ACC112 (cell line): ENCODE measurements at regions not wholly inside any gene's neighbourhood (a gene's known extent, or its start where the extent isn't known, plus 50 kb on each side); places are given as distances from the start of the nearest gene placed in this dataset.

Experiments used
- H2AFZ ChIP-seq: fragments of 200-600 bp; sonication (generic); one replicate; pipeline ENCODE4 v1.6.0; 2017; ENCODE audit warnings: antibody characterized with exemption, low read length; ENCODE audit not compliant: unreplicated experiment
- H3K27ac ChIP-seq: fragments of 200-600 bp; sonication (generic); 2 replicates; pipeline ENCODE4 v1.5.1; 2014; ENCODE audit warnings: low read depth, mild to moderate bottlenecking, antibody characterized with exemption, low read length, moderate library complexity
- H3K27me3 ChIP-seq: fragments of 200-600 bp; sonication (generic); 2 replicates; pipeline ENCODE4 v1.6.1; 2014; ENCODE audit warnings: mild to moderate bottlenecking, antibody characterized with exemption, low read length, moderate library complexity, mixed read lengths; ENCODE audit not compliant: insufficient read depth
- H3K36me3 ChIP-seq: fragments of 200-600 bp; sonication (generic); 2 replicates; pipeline ENCODE4 v1.6.1; 2016; ENCODE audit warnings: mild to moderate bottlenecking, antibody characterized with exemption, low read length, moderate library complexity, mixed read lengths; ENCODE audit not compliant: insufficient read depth
- H3K4me1 ChIP-seq: fragments of 200-600 bp; sonication (generic); one replicate; pipeline ENCODE4 v1.6.1; 2016; ENCODE audit warnings: low read length, mixed read lengths; ENCODE audit not compliant: insufficient read depth, unreplicated experiment, control insufficient read depth
- H3K4me3 ChIP-seq: fragments of 200-600 bp; sonication (generic); 2 replicates; pipeline ENCODE4 v1.5.1; 2014; ENCODE audit warnings: mild to moderate bottlenecking, low read depth, low read length
- H3K79me2 ChIP-seq: fragments of 200-600 bp; sonication (generic); one replicate; pipeline ENCODE4 v1.6.0; 2016; ENCODE audit warnings: low read length; ENCODE audit not compliant: control insufficient read depth, unreplicated experiment, insufficient read depth

DNA sequence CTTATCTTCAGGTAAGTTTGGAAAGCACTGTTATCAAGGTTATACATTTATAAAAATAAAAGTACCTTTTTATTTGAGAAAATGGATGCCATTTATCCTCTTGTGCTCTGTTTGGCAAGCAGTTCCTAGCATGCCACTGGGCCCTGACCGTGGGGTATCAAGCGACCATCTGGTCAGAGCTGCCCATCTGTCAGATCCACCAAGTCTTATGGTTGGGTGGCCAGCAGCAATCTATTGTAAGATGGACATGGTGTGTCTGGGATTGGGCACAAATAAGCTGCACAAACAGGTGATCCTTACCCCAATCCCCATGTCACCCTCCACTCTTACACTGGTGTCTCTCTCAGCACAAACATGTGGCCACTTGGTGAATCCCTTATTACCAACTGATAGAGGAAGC is 178.5 kb downstream of the DLEU7 start:
- H3K4me1 ChIP-seq, result no peaks in the 10 kb centered on the region
- H3K4me3 ChIP-seq, result no peak overlapping the region
- no peaks in the 10 kb centered on the region for H3K36me3 ChIP-seq
- H3K27ac ChIP-seq, result no peak overlapping the region
- no peak overlapping the region for H2AFZ ChIP-seq
- no peaks in the 10 kb centered on the region for H3K79me2 ChIP-seq
- no peaks in the 10 kb centered on the region for H3K27me3 ChIP-seq

DNA sequence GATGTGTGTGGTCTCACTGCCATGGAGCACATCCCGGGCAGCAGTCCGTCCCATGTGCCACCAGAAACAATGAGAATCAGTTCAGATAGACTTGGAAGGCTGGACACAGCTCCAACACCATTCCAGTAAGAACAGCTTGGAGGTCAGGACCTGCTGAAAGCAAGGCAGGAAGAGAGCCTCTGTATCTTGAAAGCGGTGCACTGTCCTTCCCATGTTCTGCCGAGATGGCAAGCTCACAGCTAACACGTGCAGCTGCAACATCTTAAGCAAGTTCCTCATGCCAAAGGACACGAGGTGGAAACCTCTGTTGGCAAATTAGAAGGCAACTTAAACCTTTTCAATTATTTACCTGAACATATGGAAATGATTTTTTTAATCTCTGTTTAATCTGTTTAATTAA is 175.4 kb downstream of the DLEU7 start:
- no peaks in the 10 kb centered on the region for H3K79me2 ChIP-seq
- H3K4me1 ChIP-seq, result peaks cover 21% of the 10 kb centered on the region
- no peak overlapping the region for H3K4me3 ChIP-seq
- no peak overlapping the region for H3K27ac ChIP-seq
- no peak overlapping the region for H2AFZ ChIP-seq
- H3K36me3 ChIP-seq, result no peaks in the 10 kb centered on the region
- H3K27me3 ChIP-seq, result no peaks in the 10 kb centered on the region

DNA sequence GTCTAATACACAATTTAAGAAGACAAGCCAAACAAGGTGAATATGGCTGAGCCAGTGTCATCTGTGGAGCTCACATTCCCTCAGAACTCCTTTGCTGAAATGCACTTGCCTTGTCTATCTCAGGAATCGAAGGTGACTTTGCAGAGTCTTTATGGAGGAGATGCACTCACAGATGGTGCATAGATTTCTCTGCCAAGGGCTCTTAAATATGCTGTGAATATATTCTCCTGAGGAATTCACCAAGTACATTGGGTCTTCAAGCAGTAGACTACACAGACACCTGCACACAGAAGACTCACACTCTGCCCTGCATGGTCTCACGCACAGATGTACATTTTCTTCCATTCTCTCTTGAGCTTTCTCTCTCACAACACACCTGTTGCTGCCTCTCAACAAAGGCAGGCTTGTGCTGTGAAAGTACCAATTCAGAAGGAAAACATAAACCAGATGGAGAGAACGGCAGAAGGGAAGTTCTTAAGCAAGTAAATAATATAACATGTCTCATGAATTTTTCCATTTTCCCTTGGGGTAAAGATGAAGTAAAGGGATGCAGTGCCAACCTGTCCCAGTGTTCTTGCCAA is 174.7 kb downstream of the DLEU7 start:
- Histone ChIP-seq H3K36me3 (no peaks in the 10 kb centered on the region), H2AFZ (no peak overlapping the region), H3K27me3 (no peaks in the 10 kb centered on the region)

DNA sequence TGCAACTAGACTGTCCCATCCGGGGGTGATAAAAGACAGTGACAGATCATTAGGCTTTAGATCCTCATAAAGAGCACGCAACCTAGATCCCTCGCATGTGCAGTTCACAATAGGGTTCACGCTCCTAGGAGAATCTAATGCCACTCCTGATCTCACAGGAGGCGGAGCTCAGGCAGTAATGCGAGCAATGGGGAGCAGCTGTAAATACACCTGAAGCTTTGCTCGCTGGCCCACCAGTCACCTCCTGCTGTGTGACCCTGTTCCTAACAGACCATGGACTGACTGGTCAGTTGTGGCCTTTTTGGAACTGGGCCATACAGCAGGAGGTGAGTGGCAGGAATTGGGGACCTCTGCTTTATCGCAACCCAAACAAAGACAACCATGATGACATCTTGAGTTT is 173.2 kb downstream of the DLEU7 start:
- Histone ChIP-seq H2AFZ (no peak overlapping the region), H3K79me2 (no peaks in the 10 kb centered on the region), H3K4me3 (no peak overlapping the region), H3K36me3 (no peaks in the 10 kb centered on the region), H3K27ac (no peak overlapping the region), H3K27me3 (no peaks in the 10 kb centered on the region), H3K4me1 (peaks cover 21% of the 10 kb centered on the region)

More for the DNA sequence above, 174.7 kb downstream of the DLEU7 start:
- no peaks in the 10 kb centered on the region for H3K79me2 ChIP-seq
- H3K27ac ChIP-seq, result no peak overlapping the region
- peaks cover 21% of the 10 kb centered on the region for H3K4me1 ChIP-seq
- H3K4me3 ChIP-seq, result no peak overlapping the region

- Histone ChIP-seq H3K4me1 (peaks cover 21% of the 10 kb centered on the region), H3K36me3 (no peaks in the 10 kb centered on the region), H3K79me2 (no peaks in the 10 kb centered on the region), H2AFZ (no peak overlapping the region), H3K27me3 (no peaks in the 10 kb centered on the region), H3K27ac (no peak overlapping the region), H3K4me3 (no peak overlapping the region)
Measured at GRCh38 chr13:50670847-50671496, 172.5 kb downstream of the DLEU7 start.

DNA sequence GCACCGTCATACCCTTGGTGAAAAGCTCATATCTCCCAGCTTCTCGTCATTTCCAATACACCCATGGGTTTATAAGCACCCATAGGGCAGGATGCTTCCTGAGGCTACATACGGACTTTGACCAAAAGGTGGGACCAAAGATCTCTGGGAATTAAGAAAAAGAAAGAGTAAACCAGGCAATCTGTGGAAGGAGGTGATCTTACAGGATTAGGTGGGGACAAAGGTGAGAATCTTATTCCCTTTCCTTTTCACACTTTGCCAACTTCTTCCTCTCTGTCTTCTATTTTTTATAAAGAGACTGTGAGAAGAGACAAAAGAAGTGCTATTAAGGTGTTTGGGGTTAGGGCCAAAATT is 172.0 kb downstream of the DLEU7 start:
- no peaks in the 10 kb centered on the region for H3K36me3 ChIP-seq
- no peak overlapping the region for H2AFZ ChIP-seq
- H3K27ac ChIP-seq, result no peak overlapping the region
- H3K79me2 ChIP-seq, result no peaks in the 10 kb centered on the region
- H3K4me1 ChIP-seq, result peaks cover 24% of the 10 kb centered on the region
- H3K27me3 ChIP-seq, result no peaks in the 10 kb centered on the region
- H3K4me3 ChIP-seq, result no peak overlapping the region

- no peak overlapping the region for H3K27ac ChIP-seq
- no peaks in the 10 kb centered on the region for H3K27me3 ChIP-seq
- H3K79me2 ChIP-seq, result no peaks in the 10 kb centered on the region
- peaks cover 30% of the 10 kb centered on the region for H3K4me1 ChIP-seq
- no peak overlapping the region for H3K4me3 ChIP-seq
- H2AFZ ChIP-seq, result no peak overlapping the region
- no peaks in the 10 kb centered on the region for H3K36me3 ChIP-seq
Measured at GRCh38 chr13:50672025-50672424, 171.5 kb downstream of the DLEU7 start.

GRCh38 chr13:50675651-50676050 is 167.8 kb downstream of the DLEU7 start:
- H3K79me2 ChIP-seq, result no peaks in the 10 kb centered on the region
- H3K27me3 ChIP-seq, result no peaks in the 10 kb centered on the region
- no peak overlapping the region for H3K4me3 ChIP-seq
- no peak overlapping the region for H3K27ac ChIP-seq
- no peaks in the 10 kb centered on the region for H3K36me3 ChIP-seq
- peaks cover 61% of the 10 kb centered on the region for H3K4me1 ChIP-seq
- H2AFZ ChIP-seq, result no peak overlapping the region

GRCh38 chr13:50676602-50677001 is 166.9 kb downstream of the DLEU7 start:
- Histone ChIP-seq H3K27me3 (no peaks in the 10 kb centered on the region), H3K4me3 (no peak overlapping the region), H2AFZ (no peak overlapping the region), H3K79me2 (no peaks in the 10 kb centered on the region), H3K36me3 (no peaks in the 10 kb centered on the region), H3K27ac (peak overlapping the region; percentile 32; the same call in 1 of the 2 replicates), H3K4me1 (peaks cover 53% of the 10 kb centered on the region)

DNA sequence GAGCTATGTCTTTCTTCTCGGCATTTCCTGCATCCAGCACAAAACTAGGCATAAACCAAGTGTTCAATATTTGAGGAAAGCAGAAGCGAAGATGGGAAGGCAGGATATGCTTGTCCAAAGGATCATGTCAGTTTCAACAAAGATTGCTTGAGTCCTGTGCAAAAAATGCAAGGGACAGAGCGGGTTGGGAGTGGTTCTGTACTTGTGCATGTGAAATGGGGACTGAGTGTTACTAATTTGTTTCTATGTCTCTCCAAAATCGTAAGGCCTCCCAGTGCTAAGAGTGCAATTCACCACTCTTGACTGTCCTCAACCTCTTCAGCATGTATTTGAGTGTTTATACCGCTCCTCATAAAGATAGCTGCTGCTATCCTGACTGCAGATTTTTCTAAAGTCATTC is 166.2 kb downstream of the DLEU7 start:
- Histone ChIP-seq H2AFZ (no peak overlapping the region), H3K4me3 (no peak overlapping the region), H3K27ac (peak overlapping the region; percentile 32; the same call in 1 of the 2 replicates), H3K4me1 (peaks cover 47% of the 10 kb centered on the region), H3K79me2 (no peaks in the 10 kb centered on the region), H3K27me3 (no peaks in the 10 kb centered on the region), H3K36me3 (no peaks in the 10 kb centered on the region)

GRCh38 chr13:50677687-50678463 is 165.6 kb downstream of the DLEU7 start:
- Histone ChIP-seq H3K79me2 (no peaks in the 10 kb centered on the region), H3K4me1 (peaks cover 40% of the 10 kb centered on the region), H3K27ac (peak overlapping the region; percentile 82), H3K4me3 (no peak overlapping the region), H2AFZ (no peak overlapping the region), H3K27me3 (no peaks in the 10 kb centered on the region), H3K36me3 (no peaks in the 10 kb centered on the region)
